Panc1 (cell line): ENCODE measurements at regions not wholly inside any gene's neighbourhood (a gene's known extent, or its start where the extent isn't known, plus 50 kb on each side); places are given as distances from the start of the nearest gene placed in this dataset.

Experiments
- CTCF ChIP-seq: fragments of 450-650 bp; IDR thresholded peaks from 2 replicates; pipeline ENCODE4 v1.5.1; 2017; ENCODE audit warnings: mild to moderate bottlenecking
- POLR2AphosphoS5 ChIP-seq: IDR thresholded peaks from 2 replicates; pipeline ENCODE4 v1.6.1; 2012; ENCODE audit warnings: mild to moderate bottlenecking, low read depth, low read length, moderate library complexity
- SIN3A ChIP-seq: IDR thresholded peaks from 2 replicates; pipeline ENCODE4 v1.6.1; 2012; ENCODE audit warnings: low read depth, mild to moderate bottlenecking, low read length, moderate library complexity, borderline replicate concordance; ENCODE audit not compliant: insufficient read depth

DNA sequence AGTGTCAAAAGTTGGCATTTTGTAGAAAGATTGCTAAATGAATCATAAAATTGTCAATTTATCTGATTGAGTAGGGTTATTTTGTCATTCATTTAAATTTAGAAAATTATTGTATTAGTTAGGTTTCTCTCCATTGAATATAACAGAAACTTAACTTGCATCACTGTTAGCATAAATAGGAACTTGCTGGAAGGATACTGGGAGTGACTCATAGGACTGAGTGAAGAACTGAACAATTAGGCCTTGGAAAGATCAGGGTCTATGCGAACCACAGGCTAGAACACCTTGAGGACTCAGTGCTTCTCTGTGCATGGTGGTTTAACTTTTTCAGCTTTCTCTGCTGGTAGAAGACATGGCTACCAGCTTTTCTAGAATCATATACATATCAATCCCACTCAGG lies 67.7 kb upstream of the IFNGR1 start:
- TF ChIP-seq CTCF: no peak
- no peak for TF ChIP-seq POLR2AphosphoS5
- TF ChIP-seq SIN3A: no peak
